Neural progenitor cell (in vitro differentiated cells): ENCODE measurements at regions not wholly inside any gene's neighbourhood (a gene's known extent, or its start where the extent isn't known, plus 50 kb on each side); places are given as distances from the start of the nearest gene placed in this dataset.

ENCODE experiments used
- DNase-seq: peaks from one replicate; pipeline ENCODE4 v3.0.0-alpha.2; 2016; ENCODE audit warnings: low spot score
- H2AFZ ChIP-seq: fragments of 200-600 bp; sonication (generic); replicated peaks from 2 replicates; pipeline ENCODE4 v1.6.1; 2016; ENCODE audit warnings: antibody characterized with exemption
- H3F3A ChIP-seq: fragments of 200-600 bp; sonication (generic); 2 replicates; pipeline ENCODE4 v1.6.1; 2016; ENCODE audit warnings: antibody characterized with exemption, low read depth
- H3K27ac ChIP-seq: fragments of 200-600 bp; sonication (generic); 2 replicates; pipeline ENCODE4 v1.5.1; 2016; ENCODE audit warnings: mild to moderate bottlenecking
- H3K27me3 ChIP-seq: fragments of 200-600 bp; sonication (generic); 2 replicates; pipeline ENCODE4 v1.6.1; 2016; ENCODE audit warnings: mild to moderate bottlenecking, moderate library complexity
- H3K36me3 ChIP-seq: fragments of 200-600 bp; sonication (generic); 2 replicates; pipeline ENCODE4 v1.5.1; 2016
- H3K4me1 ChIP-seq: fragments of 200-600 bp; sonication (generic); 2 replicates; pipeline ENCODE4 v1.6.1; 2016; ENCODE audit warnings: mixed run types
- H3K4me2 ChIP-seq: fragments of 200-600 bp; sonication (generic); 2 replicates; pipeline ENCODE4 v1.6.1; 2016
- H3K4me3 ChIP-seq: fragments of 200-600 bp; sonication (generic); 2 replicates; pipeline ENCODE4 v1.5.1; 2016
- H3K79me2 ChIP-seq: fragments of 200-600 bp; sonication (generic); 2 replicates; pipeline ENCODE4 v1.6.1; 2016; ENCODE audit warnings: low read depth
- H3K9ac ChIP-seq: fragments of 200-600 bp; sonication (generic); 2 replicates; pipeline ENCODE4 v1.6.1; 2016
- H3K9me3 ChIP-seq: fragments of 200-600 bp; sonication (generic); 2 replicates; pipeline ENCODE4 v1.5.1; 2016; ENCODE audit warnings: low read depth
- H4K20me1 ChIP-seq: fragments of 200-600 bp; sonication (generic); 2 replicates; pipeline ENCODE4 v1.6.1; 2016; ENCODE audit warnings: low read depth
- H3K27ac Mint-ChIP-seq: 3 replicates; pipeline ENCODE4 v1.8.0; 2021; ENCODE audit warnings: mixed read lengths
- H3K27me3 Mint-ChIP-seq: 2 replicates; pipeline ENCODE4 v1.8.0; 2022; ENCODE audit warnings: low read depth, mild to moderate bottlenecking, inconsistent platforms, moderate library complexity, mixed read lengths; ENCODE audit not compliant: insufficient read depth
- H3K36me3 Mint-ChIP-seq: 3 replicates; pipeline ENCODE4 v1.8.0; 2021; ENCODE audit warnings: mixed read lengths
- H3K4me1 Mint-ChIP-seq: 3 replicates; pipeline ENCODE4 v1.8.0; 2021; ENCODE audit warnings: mixed read lengths
- H3K4me3 Mint-ChIP-seq: 3 replicates; pipeline ENCODE4 v1.8.0; 2021; ENCODE audit warnings: mild to moderate bottlenecking, moderate library complexity, mixed read lengths
- H3K9me3 Mint-ChIP-seq: 3 replicates; pipeline ENCODE4 v1.8.0; 2020; ENCODE audit warnings: mixed read lengths
- EZH2 ChIP-seq: fragments of 200-600 bp; sonication (generic); IDR thresholded peaks from 2 replicates; pipeline ENCODE4 v1.6.1; 2017; ENCODE audit warnings: antibody characterized with exemption, mild to moderate bottlenecking, moderate library complexity
- EZH2phosphoT487 ChIP-seq: fragments of 200-600 bp; sonication (generic); IDR thresholded peaks from 2 replicates; pipeline ENCODE4 v1.6.1; 2017; ENCODE audit warnings: antibody characterized with exemption
- TF ChIP-seq, protein P1 (sequence below): fragments of 200-600 bp; sonication (generic); IDR thresholded peaks from 2 replicates; pipeline ENCODE4 v1.5.1; 2017; ENCODE audit warnings: antibody characterized with exemption, mild to moderate bottlenecking

DNA sequence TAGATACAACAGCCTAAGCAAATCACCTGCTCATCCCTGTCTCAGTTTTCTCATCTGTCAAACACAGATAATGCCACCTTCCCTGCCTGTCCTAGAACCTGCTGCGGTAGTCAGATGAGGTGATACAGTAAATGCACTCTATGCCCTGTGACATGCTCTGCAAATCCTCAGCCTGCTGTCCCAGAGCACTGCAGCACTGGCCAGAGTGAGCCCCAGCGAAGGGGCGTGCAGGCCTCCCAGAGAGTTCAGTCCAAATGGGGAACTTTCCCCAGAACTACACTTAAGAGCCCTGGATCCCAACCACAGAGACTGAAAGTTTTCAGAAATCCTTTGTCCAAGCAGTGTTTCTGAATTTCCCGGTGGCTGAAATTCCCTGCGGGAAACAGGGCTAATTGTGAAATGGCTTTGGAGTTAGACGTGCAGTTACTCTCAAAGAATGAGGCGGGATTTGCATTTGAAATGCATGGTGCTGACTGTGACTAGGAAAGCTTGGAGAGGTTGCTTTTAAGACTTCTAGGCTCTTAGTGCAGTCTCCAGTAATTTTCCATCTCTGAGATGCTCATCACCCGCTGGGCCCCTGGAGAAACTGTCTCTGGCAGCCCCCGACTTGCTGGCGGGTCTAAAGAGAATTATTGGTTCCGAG lies 206.5 kb upstream of the AJAP1 start:
- H3K9me3 ChIP-seq, result no peaks in the 10 kb centered on the region
- H3K4me2 ChIP-seq, result peak overlapping the region; percentile 60
- H3K9ac ChIP-seq, result no peak overlapping the region
- peaks cover 12% of the 10 kb centered on the region for H3F3A ChIP-seq
- DNase-seq, result peak; percentile 46
- H3K79me2 ChIP-seq, result no peaks in the 10 kb centered on the region
- no peaks in the 10 kb centered on the region for H3K36me3 Mint-ChIP-seq
- TF ChIP-seq EZH2phosphoT487, result no peak
- TF ChIP-seq, protein P1, sequence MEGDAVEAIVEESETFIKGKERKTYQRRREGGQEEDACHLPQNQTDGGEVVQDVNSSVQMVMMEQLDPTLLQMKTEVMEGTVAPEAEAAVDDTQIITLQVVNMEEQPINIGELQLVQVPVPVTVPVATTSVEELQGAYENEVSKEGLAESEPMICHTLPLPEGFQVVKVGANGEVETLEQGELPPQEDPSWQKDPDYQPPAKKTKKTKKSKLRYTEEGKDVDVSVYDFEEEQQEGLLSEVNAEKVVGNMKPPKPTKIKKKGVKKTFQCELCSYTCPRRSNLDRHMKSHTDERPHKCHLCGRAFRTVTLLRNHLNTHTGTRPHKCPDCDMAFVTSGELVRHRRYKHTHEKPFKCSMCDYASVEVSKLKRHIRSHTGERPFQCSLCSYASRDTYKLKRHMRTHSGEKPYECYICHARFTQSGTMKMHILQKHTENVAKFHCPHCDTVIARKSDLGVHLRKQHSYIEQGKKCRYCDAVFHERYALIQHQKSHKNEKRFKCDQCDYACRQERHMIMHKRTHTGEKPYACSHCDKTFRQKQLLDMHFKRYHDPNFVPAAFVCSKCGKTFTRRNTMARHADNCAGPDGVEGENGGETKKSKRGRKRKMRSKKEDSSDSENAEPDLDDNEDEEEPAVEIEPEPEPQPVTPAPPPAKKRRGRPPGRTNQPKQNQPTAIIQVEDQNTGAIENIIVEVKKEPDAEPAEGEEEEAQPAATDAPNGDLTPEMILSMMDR, result no peak
- no peak for TF ChIP-seq EZH2
- peaks cover 59% of the 10 kb centered on the region for H3K4me1 Mint-ChIP-seq
- H4K20me1 ChIP-seq, result no peaks in the 10 kb centered on the region
- peaks cover 35% of the 10 kb centered on the region for H3K4me1 ChIP-seq
- peaks cover 11% of the 10 kb centered on the region for H3K27me3 Mint-ChIP-seq
- H3K27me3 ChIP-seq, result no peaks in the 10 kb centered on the region
- no peaks in the 10 kb centered on the region for H3K36me3 ChIP-seq
- peak overlapping the region; percentile 49 for H3K4me3 Mint-ChIP-seq
- H3K27ac Mint-ChIP-seq, result peak overlapping the region; percentile 99
- H3K9me3 Mint-ChIP-seq, result peaks cover 6% of the 10 kb centered on the region
- peak overlapping the region; percentile 11 for H3K4me3 ChIP-seq
- peak overlapping the region; percentile 67 for H3K27ac ChIP-seq
- peak overlapping the region; percentile 53 for H2AFZ ChIP-seq

DNA sequence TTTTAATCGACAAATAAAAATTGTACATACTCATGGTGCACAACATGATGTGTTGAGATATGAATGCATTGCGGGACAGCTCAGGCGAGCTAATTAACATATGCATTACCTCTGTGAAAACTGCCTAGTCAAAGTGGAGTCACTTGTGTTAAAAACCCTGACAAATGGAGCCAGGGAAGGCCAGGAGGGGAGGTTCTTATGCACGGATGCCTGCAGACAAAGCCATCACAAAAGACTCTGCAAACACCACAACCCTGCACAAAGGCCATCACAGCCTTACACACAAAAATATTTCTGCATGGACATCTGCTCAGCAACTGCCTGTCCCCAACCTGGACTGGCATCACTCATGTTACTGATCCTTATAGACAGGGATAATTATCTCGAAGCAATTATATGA lies 204.4 kb upstream of the AJAP1 start:
- TF ChIP-seq, protein P1, result no peak
- TF ChIP-seq EZH2 (no peak), EZH2phosphoT487 (no peak)
- DNase-seq, result peak; percentile 26
- no peak overlapping the region for H3K4me2 ChIP-seq
- no peak overlapping the region for H3K9ac ChIP-seq
- no peak overlapping the region for H3K27ac ChIP-seq
- no peaks in the 10 kb centered on the region for H4K20me1 ChIP-seq
- Mint-ChIP-seq H3K36me3 (no peaks in the 10 kb centered on the region), H3K27me3 (peaks cover 8% of the 10 kb centered on the region), H3K9me3 (peaks cover 4% of the 10 kb centered on the region), H3K27ac (peak overlapping the region; percentile 35), H3K4me1 (peaks cover 59% of the 10 kb centered on the region), H3K4me3 (no peak overlapping the region)
- H3K79me2 ChIP-seq, result no peaks in the 10 kb centered on the region
- H3K4me1 ChIP-seq, result peaks cover 35% of the 10 kb centered on the region
- no peak overlapping the region for H2AFZ ChIP-seq
- H3K9me3 ChIP-seq, result no peaks in the 10 kb centered on the region
- peaks cover 12% of the 10 kb centered on the region for H3F3A ChIP-seq
- no peaks in the 10 kb centered on the region for H3K27me3 ChIP-seq
- no peaks in the 10 kb centered on the region for H3K36me3 ChIP-seq
- H3K4me3 ChIP-seq, result no peak overlapping the region

DNA sequence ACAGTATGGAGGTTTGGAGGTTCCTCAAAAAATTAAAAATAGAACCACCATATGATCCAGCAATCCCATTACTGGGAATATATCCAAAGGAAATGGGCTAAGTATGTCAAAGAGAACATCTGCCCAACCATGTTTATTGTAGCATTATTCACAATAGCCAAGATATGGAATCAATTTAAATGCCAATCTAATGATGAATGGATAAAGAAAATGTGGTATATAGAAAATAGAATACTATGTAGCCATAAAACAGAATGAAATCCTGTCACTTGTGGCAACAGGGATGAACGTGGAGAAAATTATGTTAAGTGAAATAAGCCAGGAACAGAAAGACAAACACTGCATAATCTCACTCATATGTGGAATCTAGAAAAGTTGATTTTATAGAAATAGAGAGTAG lies 201.7 kb upstream of the AJAP1 start:
- Mint-ChIP-seq H3K27ac (no peak overlapping the region), H3K4me1 (peaks cover 40% of the 10 kb centered on the region), H3K4me3 (no peak overlapping the region), H3K36me3 (no peaks in the 10 kb centered on the region), H3K27me3 (peaks cover 7% of the 10 kb centered on the region), H3K9me3 (peaks cover 4% of the 10 kb centered on the region)
- Histone ChIP-seq H2AFZ (no peak overlapping the region), H3F3A (peaks cover 7% of the 10 kb centered on the region), H3K4me1 (peaks cover 26% of the 10 kb centered on the region), H3K27ac (no peak overlapping the region), H3K79me2 (no peaks in the 10 kb centered on the region), H3K9me3 (no peaks in the 10 kb centered on the region), H3K27me3 (no peaks in the 10 kb centered on the region), H3K4me3 (no peak overlapping the region), H3K4me2 (no peak overlapping the region), H4K20me1 (no peaks in the 10 kb centered on the region), H3K36me3 (no peaks in the 10 kb centered on the region), H3K9ac (no peak overlapping the region)
- TF ChIP-seq EZH2phosphoT487 (no peak), EZH2 (no peak)
- TF ChIP-seq, protein P1, result no peak
- no peak for DNase-seq
